ENCODE measurements at regions not wholly inside any gene's neighbourhood (a gene's known extent, or its start where the extent isn't known, plus 50 kb on each side); places are given as distances from the start of the nearest gene placed in this dataset.

- Mint-ChIP-seq H3K4me3 (no peak overlapping the region), H3K9me3 (peaks cover 0 to 1% (median 0%) of the 10 kb centered on the region in 7 donors), H3K27me3 (ENCODE audit: low read depth in 3 of 3) (peaks cover 4 to 6% (median 6%) of the 10 kb centered on the region in 3 donors), H3K4me1 (peaks cover 2% of the 10 kb centered on the region), H3K36me3 (no peaks in the 10 kb centered on the region), H3K27ac (no peak overlapping the region)
- no peaks in the 10 kb centered on the region for H3K9me3 ChIP-seq (replicated peaks in 1 of 2; ENCODE audit: control insufficient read depth in 1 of 2, insufficient read depth in 1 of 2, low read length in 2 of 2)
- no peak for TF ChIP-seq CTCF (IDR thresholded peaks at IDR 0.05)
- H4K20me1 ChIP-seq (ENCODE audit: insufficient read depth, low read length), result no peaks in the 10 kb centered on the region
- peaks cover 0 to 2% of the 10 kb centered on the region in 2 donors for H3K27me3 ChIP-seq (ENCODE audit: control insufficient read depth in 2 of 2, insufficient read depth in 2 of 2, low read length in 2 of 2)
- DNase-seq, result no peak
- intact Hi-C loops (cut with micrococcal nuclease), result no loop called here
- 60% methylated on average over 4 of the region's 4 CpGs for WGBS (ENCODE audit: insufficient coverage)
- no peak overlapping the region for H3K4me2 ChIP-seq (replicated peaks; ENCODE audit: extremely low read depth, low read length, poor library complexity, severe bottlenecking)
- H2AFZ ChIP-seq (ENCODE audit: insufficient read depth, low read depth, low read length, poor library complexity, severe bottlenecking), result no peak overlapping the region
- H3K4me3 ChIP-seq (replicated peaks in 1 of 3; ENCODE audit: low read depth in 2 of 3, low read length in 3 of 3), result no peak overlapping the region
- H3K27ac ChIP-seq (ENCODE audit: low read depth in 1 of 2, low read length in 2 of 2), result no peak overlapping the region
- H3K36me3 ChIP-seq (replicated peaks in 1 of 2; ENCODE audit: control insufficient read depth in 1 of 2, insufficient read depth in 2 of 2, low read length in 2 of 2), result no peaks in the 10 kb centered on the region
- H3K79me2 ChIP-seq (ENCODE audit: insufficient read depth, low read length), result no peaks in the 10 kb centered on the region
- no peaks in the 10 kb centered on the region for H3K4me1 ChIP-seq (ENCODE audit: control insufficient read depth in 1 of 2, insufficient read depth in 2 of 2, low read length in 2 of 2)
- H3K9ac ChIP-seq (ENCODE audit: insufficient read depth, low read length, poor library complexity, severe bottlenecking), result no peak overlapping the region
Observed at GRCh38 chr7:131149840-131150239, 177.8 kb upstream of the MKLN1 start.

- intact Hi-C loops (cut with micrococcal nuclease), result no loop called here
- H3K4me3 ChIP-seq (replicated peaks in 1 of 3; ENCODE audit: low read depth in 2 of 3, low read length in 3 of 3), result no peak overlapping the region
- no peak for DNase-seq
- no peaks in the 10 kb centered on the region for H4K20me1 ChIP-seq (ENCODE audit: insufficient read depth, low read length)
- no peaks in the 10 kb centered on the region for H3K79me2 ChIP-seq (ENCODE audit: insufficient read depth, low read length)
- H3K9me3 ChIP-seq (replicated peaks in 1 of 2; ENCODE audit: control insufficient read depth in 1 of 2, insufficient read depth in 1 of 2, low read length in 2 of 2), result no peaks in the 10 kb centered on the region
- no peak overlapping the region for H3K4me3 Mint-ChIP-seq
- H3K9me3 Mint-ChIP-seq, result peaks cover 0 to 1% (median 0%) of the 10 kb centered on the region in 7 donors
- no peak for TF ChIP-seq CTCF (IDR thresholded peaks at IDR 0.05)
- H3K4me2 ChIP-seq (replicated peaks; ENCODE audit: extremely low read depth, low read length, poor library complexity, severe bottlenecking), result no peak overlapping the region
- peaks cover 2 to 5% (median 4%) of the 10 kb centered on the region in 3 donors for H3K27me3 Mint-ChIP-seq (ENCODE audit: low read depth in 3 of 3)
- no peak overlapping the region for H3K27ac Mint-ChIP-seq
- WGBS (ENCODE audit: insufficient coverage), result no CpG with 5 or more reads among the region's 3 CpGs
- no peaks in the 10 kb centered on the region for H3K36me3 ChIP-seq (replicated peaks in 1 of 2; ENCODE audit: control insufficient read depth in 1 of 2, insufficient read depth in 2 of 2, low read length in 2 of 2)
- no peaks in the 10 kb centered on the region for H3K36me3 Mint-ChIP-seq
- no peak overlapping the region for H2AFZ ChIP-seq (ENCODE audit: insufficient read depth, low read depth, low read length, poor library complexity, severe bottlenecking)
- no peaks in the 10 kb centered on the region for H3K4me1 ChIP-seq (ENCODE audit: control insufficient read depth in 1 of 2, insufficient read depth in 2 of 2, low read length in 2 of 2)
- no peak overlapping the region for H3K9ac ChIP-seq (ENCODE audit: insufficient read depth, low read length, poor library complexity, severe bottlenecking)
- H3K27me3 ChIP-seq (ENCODE audit: control insufficient read depth in 2 of 2, insufficient read depth in 2 of 2, low read length in 2 of 2), result peaks cover 0 to 2% of the 10 kb centered on the region in 2 donors
- H3K4me1 Mint-ChIP-seq, result peaks cover 2% of the 10 kb centered on the region
- no peak overlapping the region for H3K27ac ChIP-seq (ENCODE audit: low read depth in 1 of 2, low read length in 2 of 2)
Observed at GRCh38 chr7:131151034-131151433, 176.6 kb upstream of the MKLN1 start.

Data from CD14-positive monocyte (primary cell).